Neural cell (in vitro differentiated cells): ENCODE measurements at regions not wholly inside any gene's neighbourhood (a gene's known extent, or its start where the extent isn't known, plus 50 kb on each side); places are given as distances from the start of the nearest gene placed in this dataset.

Experiments
- H2AFZ ChIP-seq: fragments of 200-600, 300-800 bp; sonication (generic), shearing (Covaris generic); 2 replicates; pipeline ENCODE4 v1.6.0; 2014; ENCODE audit warnings: low read depth, mild to moderate bottlenecking, antibody characterized with exemption, low read length, moderate library complexity
- H3F3A ChIP-seq: fragments of 200-600 bp; shearing (Covaris generic); 2 replicates; pipeline ENCODE4 v1.6.1; 2016; ENCODE audit warnings: mild to moderate bottlenecking, moderate library complexity, mixed read lengths, antibody characterized with exemption, low read length; ENCODE audit not compliant: insufficient read depth, poor library complexity, severe bottlenecking
- H3K27ac ChIP-seq: fragments of 200-600, 300-800 bp; sonication (generic), shearing (Covaris generic); 2 replicates; pipeline ENCODE4 v1.5.1; 2014; ENCODE audit warnings: mild to moderate bottlenecking, low read length, moderate library complexity
- H3K27me3 ChIP-seq: fragments of 300-800, 200-600 bp; sonication (generic), shearing (Covaris generic); 2 replicates; pipeline ENCODE4 v1.6.0; 2014; ENCODE audit warnings: mild to moderate bottlenecking, low read depth, low read length, moderate library complexity; ENCODE audit not compliant: insufficient read depth
- H3K36me3 ChIP-seq: fragments of 300-800, 200-600 bp; sonication (generic), shearing (Covaris generic); 2 replicates; pipeline ENCODE4 v1.5.1; 2014; ENCODE audit warnings: mild to moderate bottlenecking, antibody characterized with exemption, low read length, moderate library complexity; ENCODE audit not compliant: insufficient read depth
- H3K4me2 ChIP-seq: fragments of 300-800, 200-600 bp; sonication (generic), shearing (Covaris generic); 2 replicates; pipeline ENCODE4 v1.6.0; 2014; ENCODE audit warnings: mild to moderate bottlenecking, low read length
- H3K4me3 ChIP-seq: fragments of 300-800, 200-600 bp; sonication (generic), shearing (Covaris generic); 2 replicates; pipeline ENCODE4 v1.5.1; 2014; ENCODE audit warnings: mild to moderate bottlenecking, low read length, moderate library complexity
- H3K79me2 ChIP-seq: fragments of 200-600 bp; shearing (Covaris generic); replicated peaks from 2 replicates; pipeline ENCODE4 v1.6.0; 2014; ENCODE audit warnings: mild to moderate bottlenecking, low read length, moderate library complexity; ENCODE audit not compliant: insufficient read depth
- H3K9ac ChIP-seq: fragments of 300-800, 200-600 bp; sonication (generic), shearing (Covaris generic); 2 replicates; pipeline ENCODE4 v1.6.1; 2016; ENCODE audit warnings: mild to moderate bottlenecking, low read length, mixed read lengths
- H3K9me2 ChIP-seq: fragments of 200-600 bp; shearing (Covaris generic); 2 replicates; pipeline ENCODE4 v1.6.1; 2016; ENCODE audit warnings: mild to moderate bottlenecking, low read length, mixed read lengths; ENCODE audit not compliant: insufficient read depth
- H3K9me3 ChIP-seq: fragments of 200-600, 300-800 bp; sonication (generic), shearing (Covaris generic); 2 replicates; pipeline ENCODE4 v1.6.1; 2016; ENCODE audit warnings: mild to moderate bottlenecking, mixed run types, low read length, moderate library complexity, mixed read lengths
- H4K20me1 ChIP-seq: fragments of 200-600 bp; shearing (Covaris generic); 2 replicates; pipeline ENCODE4 v1.6.1; 2016; ENCODE audit warnings: mild to moderate bottlenecking, mixed run types; ENCODE audit not compliant: insufficient read depth
- CTCF ChIP-seq: fragments of 450-650 bp; IDR thresholded peaks from 2 replicates; pipeline ENCODE4 v1.5.1; 2014; ENCODE audit warnings: antibody characterized with exemption, mild to moderate bottlenecking, moderate library complexity; ENCODE audit not compliant: poor library complexity, severe bottlenecking
- EP300 ChIP-seq: fragments of 450-650 bp; conservative IDR thresholded peaks from 2 replicates; pipeline ENCODE4 v1.6.1; 2014; ENCODE audit warnings: antibody characterized with exemption, mild to moderate bottlenecking, moderate library complexity; ENCODE audit not compliant: poor library complexity, severe bottlenecking
- EZH2 ChIP-seq: fragments of 200-600, 300-800 bp; shearing (Covaris generic), sonication (generic); IDR thresholded peaks from 2 replicates; pipeline ENCODE4 v1.6.1; 2014; ENCODE audit warnings: antibody characterized with exemption, low read length, borderline replicate concordance, mild to moderate bottlenecking; ENCODE audit not compliant: insufficient read depth, poor library complexity, severe bottlenecking
- MXI1 ChIP-seq: fragments of 450-650 bp; conservative IDR thresholded peaks from 2 replicates; pipeline ENCODE4 v1.6.1; 2014; ENCODE audit warnings: antibody characterized with exemption, mild to moderate bottlenecking; ENCODE audit not compliant: poor library complexity, severe bottlenecking
- POLR2AphosphoS5 ChIP-seq: IDR thresholded peaks from 2 replicates; pipeline ENCODE4 v1.6.1; 2012
- RAD21 ChIP-seq: fragments of 450-650 bp; conservative IDR thresholded peaks from 2 replicates; pipeline ENCODE4 v1.6.1; 2014; ENCODE audit warnings: antibody characterized with exemption, mild to moderate bottlenecking, moderate library complexity
- REST ChIP-seq: IDR thresholded peaks from 2 replicates; pipeline ENCODE4 v1.6.1; 2012; ENCODE audit warnings: borderline replicate concordance
- SMC3 ChIP-seq: fragments of 450-650 bp; conservative IDR thresholded peaks from 2 replicates; pipeline ENCODE4 v1.6.1; 2014; ENCODE audit warnings: antibody characterized with exemption, mild to moderate bottlenecking, moderate library complexity; ENCODE audit not compliant: poor library complexity
- TAF1 ChIP-seq: IDR thresholded peaks from 2 replicates; pipeline ENCODE4 v1.6.1; 2012; ENCODE audit warnings: low read depth

DNA sequence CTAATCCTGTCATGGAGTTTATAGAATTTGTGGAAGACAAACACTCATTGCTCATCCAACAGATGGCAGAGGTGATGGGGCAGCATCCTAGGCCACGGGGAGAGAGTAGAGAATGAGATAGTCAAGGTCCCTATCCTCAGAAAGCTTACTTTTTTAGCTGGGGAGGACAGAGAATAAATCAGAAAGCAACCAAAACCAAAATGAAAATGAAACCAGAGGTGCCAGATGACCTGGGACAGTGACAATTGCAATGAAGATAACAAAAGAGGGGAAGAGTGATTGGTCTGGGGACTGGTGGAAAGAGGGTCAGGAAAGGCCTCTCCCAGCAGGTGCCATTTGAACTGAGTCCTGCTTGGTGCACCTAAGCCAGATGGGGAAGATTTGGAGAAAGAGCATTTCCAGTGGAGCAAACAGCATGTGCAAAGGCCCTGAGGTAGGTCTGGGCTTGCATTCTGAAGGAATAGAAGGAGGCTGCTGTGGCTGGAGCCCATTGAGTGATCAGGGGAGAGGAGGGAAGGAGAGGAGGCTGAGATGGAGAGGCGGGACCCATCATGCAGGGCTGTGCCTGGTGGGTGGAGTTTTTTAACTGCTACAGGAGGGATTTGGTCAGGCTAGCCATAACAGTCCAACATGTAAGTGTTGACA is 164.1 kb downstream of the RPS24 start:
- no peak overlapping the region for H3K27ac ChIP-seq
- no peaks in the 10 kb centered on the region for H3K9me3 ChIP-seq
- no peak overlapping the region for H3K9ac ChIP-seq
- H3K36me3 ChIP-seq, result no peaks in the 10 kb centered on the region
- H4K20me1 ChIP-seq, result no peaks in the 10 kb centered on the region
- no peaks in the 10 kb centered on the region for H3F3A ChIP-seq
- no peaks in the 10 kb centered on the region for H3K27me3 ChIP-seq
- no peak overlapping the region for H3K4me3 ChIP-seq
- H2AFZ ChIP-seq, result no peak overlapping the region
- TF ChIP-seq POLR2AphosphoS5 (no peak), REST (no peak), CTCF (no peak), SMC3 (no peak), EZH2 (no peak), RAD21 (no peak), EP300 (no peak), MXI1 (no peak), TAF1 (no peak)
- no peak overlapping the region for H3K4me2 ChIP-seq
- H3K79me2 ChIP-seq, result no peaks in the 10 kb centered on the region
- H3K9me2 ChIP-seq, result no peaks in the 10 kb centered on the region

DNA sequence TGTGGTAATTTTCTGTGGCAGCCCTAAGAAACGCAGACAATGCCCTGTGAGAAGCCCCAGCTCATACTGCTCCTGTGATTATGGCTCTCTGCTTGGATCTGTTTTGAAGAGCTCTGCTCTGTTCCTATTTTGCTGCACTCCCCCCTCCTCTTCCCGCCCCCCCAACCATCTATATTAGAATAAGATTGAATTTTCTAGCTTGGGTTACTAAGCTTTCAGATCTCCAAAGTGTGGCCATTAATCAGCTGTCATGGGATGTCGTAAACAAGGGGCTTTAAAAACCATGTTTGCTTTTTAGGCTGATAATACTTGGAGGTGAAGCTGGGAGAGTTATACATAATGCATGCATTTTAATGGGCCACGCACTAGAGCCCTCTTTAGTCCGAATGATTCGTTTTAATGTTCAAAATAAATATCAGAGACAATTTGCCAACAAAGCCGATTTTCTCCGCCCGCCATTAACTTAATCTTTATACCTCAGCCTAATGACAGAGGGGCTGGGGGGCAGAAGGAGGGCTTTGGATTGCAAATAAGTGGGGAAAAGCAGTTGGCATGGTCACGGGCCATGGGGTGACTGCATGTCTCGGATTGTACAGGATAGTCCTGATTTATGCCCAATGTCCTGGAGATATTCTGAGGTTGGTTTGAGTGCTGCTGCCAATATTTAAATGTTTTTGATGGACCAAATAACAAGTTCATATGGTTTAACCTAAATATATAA is 165.5 kb downstream of the RPS24 start:
- Histone ChIP-seq H3F3A (no peaks in the 10 kb centered on the region), H3K9ac (no peak overlapping the region), H3K79me2 (no peaks in the 10 kb centered on the region), H3K36me3 (no peaks in the 10 kb centered on the region), H2AFZ (no peak overlapping the region), H4K20me1 (no peaks in the 10 kb centered on the region), H3K4me2 (no peak overlapping the region), H3K9me3 (no peaks in the 10 kb centered on the region), H3K9me2 (no peaks in the 10 kb centered on the region), H3K27me3 (no peaks in the 10 kb centered on the region), H3K4me3 (no peak overlapping the region), H3K27ac (no peak overlapping the region)
- no peak for TF ChIP-seq SMC3
- no peak for TF ChIP-seq EZH2
- no peak for TF ChIP-seq EP300
- no peak for TF ChIP-seq TAF1
- TF ChIP-seq MXI1, result no peak
- no peak for TF ChIP-seq REST
- TF ChIP-seq RAD21, result no peak
- no peak for TF ChIP-seq CTCF
- no peak for TF ChIP-seq POLR2AphosphoS5
